Iris pigment epithelial cell (primary cell): ENCODE measurements at regions not wholly inside any gene's neighbourhood (a gene's known extent, or its start where the extent isn't known, plus 50 kb on each side); places are given as distances from the start of the nearest gene placed in this dataset.

Experiments
- DNase-seq: peaks from one replicate; pipeline ENCODE4 v3.0.0-alpha.2; 2011; ENCODE audit warnings: low read depth

- DNase-seq: peak; percentile 76
These were observed 212.1 kb upstream of the SOX4 start for GRCh38 chr6:21381331-21381963.

DNA sequence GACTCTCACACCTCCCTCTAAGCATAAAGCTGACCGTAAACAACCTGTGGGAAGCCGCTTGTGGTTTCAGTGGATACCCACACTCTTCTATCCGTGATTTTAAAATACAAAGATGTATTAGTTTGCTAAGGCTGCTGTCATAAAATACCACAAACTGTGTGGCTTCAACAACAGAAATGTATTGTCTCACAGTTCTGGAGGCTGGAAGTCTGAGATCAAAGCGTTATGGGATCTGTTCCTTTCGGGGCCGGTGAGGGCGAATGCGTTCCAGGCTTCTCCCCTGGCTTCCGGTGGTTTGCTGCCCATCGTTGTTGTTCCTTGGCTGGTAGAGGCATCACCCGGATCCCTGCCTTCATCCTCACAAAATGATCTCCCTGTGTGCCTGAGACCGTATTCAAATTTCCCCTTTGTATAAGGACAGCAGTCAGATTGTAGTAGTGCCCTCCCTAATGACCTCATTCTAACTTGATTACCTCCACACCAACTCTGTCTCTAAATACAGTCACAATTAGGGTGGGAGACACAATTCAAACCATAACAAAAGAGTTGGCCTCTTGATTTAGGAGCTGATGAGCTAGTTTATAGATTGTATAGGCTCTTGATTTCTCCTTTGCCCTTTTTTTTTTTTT, 210.6 kb upstream of the SOX4 start:
- DNase-seq: no peak

DNA sequence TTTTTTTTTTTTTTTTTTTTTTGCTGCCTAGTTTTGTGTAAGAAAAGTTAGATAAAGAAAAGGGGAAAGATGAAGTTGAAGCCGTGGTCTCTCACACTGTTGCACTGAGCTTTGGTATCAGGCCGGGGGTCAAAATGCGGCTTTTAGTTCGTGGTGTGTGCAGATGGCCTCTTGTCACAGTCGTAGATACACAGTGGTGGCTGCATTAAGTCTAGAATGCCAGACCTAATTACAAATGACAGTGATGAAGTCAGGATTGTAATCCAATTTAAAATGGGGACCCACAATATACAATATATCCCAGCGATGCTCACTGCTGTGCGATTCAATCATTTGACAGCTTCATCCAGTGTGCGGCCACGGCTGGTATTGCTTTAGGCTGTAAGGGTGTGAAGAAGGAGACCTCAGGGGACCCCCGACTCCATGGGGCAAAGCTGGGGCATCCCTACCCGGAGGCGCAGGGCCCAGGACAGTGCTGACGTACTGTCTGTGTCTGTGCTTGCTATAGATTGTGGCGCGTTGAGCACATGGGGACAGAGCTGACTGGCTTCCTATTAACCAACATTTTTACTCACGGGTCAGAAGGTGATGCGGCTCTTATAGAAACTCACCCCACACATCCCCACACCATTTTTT, 210.0 kb upstream of the SOX4 start:
- DNase-seq: no peak

- DNase-seq: peak; percentile 92
These were observed 209.3 kb upstream of the SOX4 start for GRCh38 chr6:21384216-21384615.

GRCh38 chr6:21386744-21387143, 206.8 kb upstream of the SOX4 start:
- peak; percentile 58 for DNase-seq

GRCh38 chr6:21390532-21391213, 202.9 kb upstream of the SOX4 start:
- DNase-seq: no peak

- no peak for DNase-seq
These were observed 201.4 kb upstream of the SOX4 start for GRCh38 chr6:21392177-21392576.

DNA sequence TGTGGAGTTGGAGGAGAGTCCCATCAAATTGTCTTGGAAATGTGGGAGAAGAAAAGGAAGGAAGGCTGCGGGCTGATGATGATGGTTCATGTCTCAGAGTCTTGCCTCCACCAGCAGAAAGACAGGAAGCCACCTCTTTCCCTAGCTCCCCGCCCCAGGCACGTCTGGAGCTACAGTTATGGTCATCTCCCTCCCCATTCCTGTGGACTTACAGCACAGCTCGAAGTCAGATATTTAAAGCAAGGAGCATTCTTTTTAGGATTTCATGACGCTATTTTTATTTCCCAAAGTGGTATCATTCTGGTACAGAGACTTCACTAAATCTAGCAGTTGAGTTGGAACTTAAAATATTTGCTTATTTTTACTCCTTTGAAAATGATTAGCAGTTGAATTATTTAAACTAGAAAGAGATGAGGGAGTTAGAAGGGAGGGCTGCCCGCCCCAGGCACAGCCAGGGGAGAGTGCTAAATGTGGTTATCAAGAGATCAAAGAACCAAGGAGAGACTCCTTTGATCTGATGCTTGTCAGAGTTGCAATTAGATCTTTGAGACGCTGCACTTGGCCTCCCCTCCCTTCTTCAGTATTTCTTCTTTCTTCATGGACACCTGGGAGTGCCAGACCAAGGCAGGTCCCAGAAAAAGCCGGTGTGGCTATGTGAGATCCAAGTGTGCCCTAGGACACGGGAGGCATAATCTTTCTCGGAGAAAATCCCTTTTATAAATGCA, 199.9 kb upstream of the SOX4 start:
- no peak for DNase-seq

GRCh38 chr6:21395121-21395520, 198.4 kb upstream of the SOX4 start:
- DNase-seq: peak; percentile 70

DNA sequence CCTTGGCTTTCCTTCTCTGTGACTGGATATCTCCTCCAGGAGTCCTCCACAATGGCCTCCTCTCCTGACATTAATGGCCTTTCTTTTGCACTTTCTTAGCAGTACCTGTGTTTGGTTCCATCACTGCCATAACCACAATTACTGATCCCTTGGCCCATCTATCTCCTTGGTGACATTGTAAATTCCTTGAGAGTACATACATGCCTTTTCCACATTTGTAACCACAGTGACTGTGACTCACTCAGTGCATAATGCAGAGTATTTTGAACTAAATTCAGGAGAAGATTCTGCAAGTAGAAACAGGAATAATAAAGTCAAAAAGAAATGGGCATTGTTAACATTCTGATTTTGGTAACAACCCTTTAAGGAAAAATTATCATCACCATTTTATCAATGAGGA, 197.2 kb upstream of the SOX4 start:
- DNase-seq: peak; percentile 87

- no peak for DNase-seq
These were observed 194.7 kb upstream of the SOX4 start for GRCh38 chr6:21398741-21399325.

- DNase-seq: peak; percentile 83
These were observed 191.2 kb upstream of the SOX4 start for GRCh38 chr6:21402368-21402767.

DNA sequence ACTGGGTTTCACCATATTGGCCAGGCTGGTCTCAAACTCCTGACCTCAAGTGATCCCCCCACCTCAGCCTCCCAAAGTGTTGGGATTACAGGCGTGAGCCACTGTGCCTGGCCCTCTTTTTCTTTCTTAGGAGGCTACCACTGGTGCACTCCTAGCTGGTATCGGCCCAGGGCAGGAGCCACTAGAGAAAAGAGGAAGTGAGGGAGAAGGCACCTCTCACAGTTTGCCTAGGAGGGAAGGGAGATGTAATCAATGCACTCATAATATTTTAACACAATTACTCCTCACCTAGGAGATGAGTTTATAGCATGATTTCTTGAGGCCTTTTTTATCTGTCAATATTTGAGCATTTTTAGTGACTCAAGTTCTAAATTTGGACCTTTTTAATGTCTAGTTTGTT, 189.0 kb upstream of the SOX4 start:
- no peak for DNase-seq

- no peak for DNase-seq
These were observed 187.2 kb upstream of the SOX4 start for GRCh38 chr6:21406316-21406715.

- DNase-seq: no peak
These were observed 184.3 kb upstream of the SOX4 start for GRCh38 chr6:21409231-21409630.

DNA sequence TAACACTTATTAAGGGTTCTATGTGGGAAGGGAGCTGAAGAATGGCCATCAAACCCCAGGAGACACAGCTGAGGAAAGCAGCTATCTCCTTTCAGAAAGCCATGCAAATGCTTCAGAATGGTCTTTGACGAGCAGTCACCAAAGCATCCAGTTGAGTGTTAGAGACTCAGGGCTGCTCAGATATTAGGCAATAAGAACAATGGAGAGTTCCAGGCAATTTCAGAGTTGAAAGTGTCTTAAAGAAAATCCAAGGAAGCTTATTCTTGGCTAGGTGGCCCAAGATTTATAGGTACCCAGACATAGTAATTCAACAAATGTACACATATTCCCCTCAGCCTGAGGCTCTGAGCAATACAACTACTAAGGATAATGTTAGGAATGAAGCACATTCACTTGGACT, 180.1 kb upstream of the SOX4 start:
- DNase-seq: no peak

DNA sequence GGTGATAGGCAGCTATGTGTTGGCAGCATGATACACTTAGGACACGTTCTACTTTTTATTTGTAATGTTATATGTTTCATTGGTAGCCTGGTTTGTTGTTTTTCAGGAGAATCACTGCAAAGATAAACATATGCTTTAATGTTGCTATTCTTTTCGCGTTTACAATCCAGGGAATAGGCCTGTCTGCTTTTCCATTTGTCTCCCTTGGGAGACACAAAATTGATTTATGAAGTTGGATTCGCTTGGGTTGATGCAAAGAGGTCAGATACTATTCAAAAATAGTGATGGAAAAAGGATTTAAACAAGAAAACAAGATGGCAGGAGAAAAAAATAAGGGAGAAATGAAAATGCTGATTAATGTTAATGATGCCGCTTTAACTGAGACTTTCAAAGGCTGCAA, 179.5 kb upstream of the SOX4 start:
- no peak for DNase-seq

DNA sequence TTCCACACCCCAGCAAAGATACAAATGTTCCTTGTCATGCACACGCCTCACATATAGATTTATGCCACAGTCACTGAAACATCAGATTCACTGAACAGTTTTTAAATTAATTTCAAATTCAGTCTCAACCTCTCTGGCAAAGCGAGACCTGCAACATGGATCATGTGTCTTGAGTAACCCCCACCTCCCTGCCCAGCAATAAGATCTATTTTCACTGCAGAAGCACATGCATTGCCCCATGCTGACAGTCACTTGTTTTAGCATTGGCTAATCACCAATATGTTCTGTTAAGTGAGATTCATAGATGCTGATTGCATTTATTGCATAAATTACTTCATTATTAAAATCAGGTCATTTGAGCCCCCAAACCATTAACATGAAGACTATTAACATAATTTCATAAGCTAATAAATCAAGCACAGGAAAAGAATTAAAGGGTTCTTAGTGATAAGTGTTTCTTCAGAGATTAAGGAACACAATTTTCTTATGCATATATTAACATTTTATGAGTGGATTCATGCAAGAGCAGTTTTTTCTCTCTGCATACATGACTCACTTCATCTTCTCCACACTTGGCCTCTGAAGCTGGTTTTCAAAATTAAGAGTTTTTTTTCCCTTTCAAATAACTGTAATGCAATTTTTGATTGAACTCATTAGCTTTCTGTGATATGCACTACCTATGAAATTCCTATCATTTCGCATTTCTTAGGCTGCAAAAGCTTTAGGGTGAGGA, 173.2 kb upstream of the SOX4 start:
- DNase-seq: no peak

DNA sequence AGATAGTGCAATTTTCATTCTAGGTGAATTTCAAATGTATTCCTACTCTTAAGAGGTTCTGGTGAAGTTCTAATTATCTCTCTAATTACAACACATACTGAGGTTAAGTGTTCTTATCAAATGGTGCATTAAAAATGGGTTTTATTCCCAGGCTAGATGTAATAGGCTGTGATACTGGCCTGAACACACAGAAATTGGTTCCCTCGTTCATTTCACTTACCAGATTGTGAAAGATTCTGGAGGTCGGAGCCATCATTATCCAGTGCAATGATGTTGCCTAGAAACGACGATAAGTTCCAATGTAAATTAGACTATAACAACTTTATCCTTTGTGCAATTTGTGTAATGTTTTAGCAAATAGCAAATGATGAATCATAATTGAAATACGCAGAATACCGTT, 172.6 kb upstream of the SOX4 start:
- no peak for DNase-seq

- no peak for DNase-seq
These were observed 170.3 kb upstream of the SOX4 start for GRCh38 chr6:21423106-21423854.
